IPS DF 4.7 (cell line): ENCODE measurements at regions not wholly inside any gene's neighbourhood (a gene's known extent, or its start where the extent isn't known, plus 50 kb on each side); places are given as distances from the start of the nearest gene placed in this dataset.

Experiments
- DNase-seq: peaks from one replicate; pipeline ENCODE4 v3.0.0-alpha.2; 2013; ENCODE audit warnings: low spot score; ENCODE audit errors: extremely low read depth

- DNase-seq: no peak
These were observed 283.0 kb upstream of the CDH4 start for GRCh38 chr20:60968853-60969720.

- DNase-seq: no peak
These were observed 281.5 kb upstream of the CDH4 start for GRCh38 chr20:60970601-60971000.

- DNase-seq: no peak
These were observed 278.0 kb upstream of the CDH4 start for GRCh38 chr20:60974022-60974421.

GRCh38 chr20:60974441-60974945 lies 277.6 kb upstream of the CDH4 start:
- no peak for DNase-seq

- no peak for DNase-seq
These were observed 275.9 kb upstream of the CDH4 start for GRCh38 chr20:60976139-60976538.

GRCh38 chr20:60976913-60977312 lies 275.1 kb upstream of the CDH4 start:
- DNase-seq: no peak

GRCh38 chr20:60977901-60978300 lies 274.2 kb upstream of the CDH4 start:
- no peak for DNase-seq

- DNase-seq: no peak
These were observed 267.4 kb upstream of the CDH4 start for GRCh38 chr20:60984666-60985065.

GRCh38 chr20:60986506-60987156 lies 265.4 kb upstream of the CDH4 start:
- DNase-seq: no peak

- no peak for DNase-seq
These were observed 262.0 kb upstream of the CDH4 start for GRCh38 chr20:60990061-60990460.

GRCh38 chr20:60990643-60991042 lies 261.4 kb upstream of the CDH4 start:
- no peak for DNase-seq

GRCh38 chr20:60993433-60994044 lies 258.5 kb upstream of the CDH4 start:
- no peak for DNase-seq

- no peak for DNase-seq
These were observed 252.8 kb upstream of the CDH4 start for GRCh38 chr20:60999250-60999649.

GRCh38 chr20:61002090-61002489 lies 250.0 kb upstream of the CDH4 start:
- no peak for DNase-seq

GRCh38 chr20:61014491-61014890 lies 237.6 kb upstream of the CDH4 start:
- no peak for DNase-seq

- no peak for DNase-seq
These were observed 236.5 kb upstream of the CDH4 start for GRCh38 chr20:61015602-61016001.

GRCh38 chr20:61019322-61019721 lies 232.7 kb upstream of the CDH4 start:
- DNase-seq: no peak

GRCh38 chr20:61023612-61024011 lies 228.4 kb upstream of the CDH4 start:
- no peak for DNase-seq

GRCh38 chr20:61024390-61024789 lies 227.7 kb upstream of the CDH4 start:
- no peak for DNase-seq

- DNase-seq: no peak
These were observed 226.5 kb upstream of the CDH4 start for GRCh38 chr20:61025536-61025935.

GRCh38 chr20:61026173-61026572 lies 225.9 kb upstream of the CDH4 start:
- no peak for DNase-seq

- no peak for DNase-seq
These were observed 225.3 kb upstream of the CDH4 start for GRCh38 chr20:61026731-61027130.
